LHCN-M2 (cell line): ENCODE measurements at regions not wholly inside any gene's neighbourhood (a gene's known extent, or its start where the extent isn't known, plus 50 kb on each side); places are given as distances from the start of the nearest gene placed in this dataset.

ENCODE experiments used
- DNase-seq: peaks from one replicate; pipeline ENCODE4 v3.0.0-alpha.2; 2012; ENCODE audit warnings: low read depth

DNA sequence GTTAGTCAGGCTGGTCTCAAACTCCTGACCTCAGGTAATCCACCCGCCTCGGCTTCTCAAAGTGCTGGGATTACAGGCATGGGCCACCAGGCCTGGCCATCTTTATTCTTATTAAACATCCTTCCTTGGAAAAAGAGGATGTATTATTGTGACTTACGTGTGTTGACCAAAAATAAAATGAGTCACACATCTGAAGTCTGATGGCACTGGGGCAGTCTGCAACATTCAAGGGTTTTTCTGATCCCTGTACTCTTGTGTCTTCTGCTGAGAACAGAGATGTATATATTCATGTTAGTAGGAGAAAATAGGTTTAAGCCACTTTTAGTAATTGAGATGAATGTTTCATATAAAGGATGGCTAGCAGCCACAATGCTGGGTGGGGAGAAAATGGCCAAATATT is 129.9 kb upstream of the RIPOR2 start:
- no peak for DNase-seq

DNA sequence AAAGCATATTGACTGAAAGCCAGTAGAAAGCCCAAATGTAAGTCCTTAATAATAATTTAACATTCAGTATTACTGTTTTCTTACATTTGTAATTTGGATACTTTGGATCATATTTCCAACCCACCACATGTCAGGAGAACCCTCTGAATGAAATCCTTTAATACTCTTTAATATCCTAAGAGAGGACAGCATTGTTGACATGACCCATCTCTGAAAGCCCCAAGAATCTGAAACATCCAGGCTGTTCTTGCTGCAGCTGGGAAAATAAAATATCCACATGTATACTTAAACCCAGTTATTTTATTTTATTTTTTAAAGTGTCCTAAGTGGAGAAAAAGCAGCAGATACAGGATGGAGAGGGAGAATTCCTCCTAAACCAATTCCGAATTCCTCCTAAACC is 130.8 kb upstream of the RIPOR2 start:
- no peak for DNase-seq

- no peak for DNase-seq
Measured at GRCh38 chr6:25068866-25069265, 133.1 kb upstream of the RIPOR2 start.

DNA sequence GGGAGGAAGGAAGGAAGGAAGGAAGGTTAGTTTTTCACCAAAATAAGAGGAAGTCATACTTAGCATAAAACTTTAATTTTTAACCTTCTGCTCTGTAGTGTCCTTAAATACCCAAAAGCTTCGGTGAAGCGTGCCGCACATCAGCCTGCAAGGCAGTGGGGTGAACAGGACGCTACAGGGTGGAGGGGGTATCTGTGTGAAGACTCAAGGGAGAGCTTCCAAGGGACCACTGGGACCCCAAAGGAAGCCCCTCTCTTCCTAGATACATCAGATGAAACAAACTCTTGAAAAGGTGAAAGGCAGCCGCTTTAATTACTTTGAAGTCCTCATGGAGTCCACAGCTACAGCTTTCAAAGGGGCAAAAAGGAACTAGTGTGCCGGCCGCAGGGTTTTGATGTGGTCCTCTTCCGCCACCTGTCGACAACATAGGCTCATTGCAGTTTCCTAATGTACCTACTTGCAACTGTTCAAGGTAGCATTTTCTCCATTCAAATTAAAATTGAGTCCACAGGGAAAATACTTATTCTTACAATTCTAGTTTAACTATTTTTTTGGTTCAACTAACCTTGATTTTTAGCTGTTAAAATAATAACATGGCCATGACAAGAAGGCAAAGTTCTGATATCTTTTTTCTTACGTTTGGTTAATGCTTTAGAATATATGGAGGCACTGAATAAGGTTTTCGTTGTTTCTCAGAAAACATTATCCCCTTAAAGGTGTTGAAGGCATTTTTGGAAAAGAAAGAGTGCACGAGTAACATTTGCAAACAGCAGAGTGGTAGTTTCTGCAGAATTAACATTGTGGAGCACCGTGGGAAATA is 135.0 kb upstream of the RIPOR2 start:
- DNase-seq: peak; percentile 72

GRCh38 chr6:25078141-25078540 is 142.4 kb upstream of the RIPOR2 start:
- no peak for DNase-seq

DNA sequence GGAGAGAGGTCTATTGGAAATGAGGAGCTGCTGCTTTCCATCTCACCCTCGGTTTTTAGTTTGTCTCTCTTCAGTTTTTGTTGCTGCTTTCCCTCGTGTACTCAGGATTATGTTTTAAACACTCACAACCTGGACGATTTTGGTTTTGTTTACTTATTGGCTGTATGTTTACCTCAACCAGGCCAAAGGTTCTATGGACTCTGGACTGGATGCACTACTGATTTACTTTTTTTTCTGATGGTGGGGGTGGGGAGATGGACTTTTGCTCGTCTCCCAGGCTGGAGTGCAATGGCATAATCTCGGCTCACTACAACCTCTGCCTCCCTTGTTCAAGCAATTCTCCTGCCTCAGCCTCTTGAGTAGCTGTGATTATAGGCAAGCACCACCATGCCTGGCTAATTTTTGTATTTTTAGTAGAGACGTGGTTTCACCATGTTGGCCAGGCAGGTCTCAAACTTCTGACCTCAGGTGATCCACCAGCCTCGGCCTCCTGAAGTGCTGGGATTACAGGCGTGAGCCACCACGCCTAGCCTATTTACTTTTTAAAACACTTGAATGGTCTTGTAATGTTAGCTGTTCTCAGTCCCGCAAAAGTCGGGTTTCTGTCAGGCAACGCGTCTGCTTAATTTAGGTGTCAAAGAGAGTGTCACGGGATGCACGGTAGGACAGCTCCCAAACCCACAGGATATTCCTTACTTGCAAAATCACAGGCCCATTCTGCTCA is 148.2 kb upstream of the RIPOR2 start:
- no peak for DNase-seq

DNA sequence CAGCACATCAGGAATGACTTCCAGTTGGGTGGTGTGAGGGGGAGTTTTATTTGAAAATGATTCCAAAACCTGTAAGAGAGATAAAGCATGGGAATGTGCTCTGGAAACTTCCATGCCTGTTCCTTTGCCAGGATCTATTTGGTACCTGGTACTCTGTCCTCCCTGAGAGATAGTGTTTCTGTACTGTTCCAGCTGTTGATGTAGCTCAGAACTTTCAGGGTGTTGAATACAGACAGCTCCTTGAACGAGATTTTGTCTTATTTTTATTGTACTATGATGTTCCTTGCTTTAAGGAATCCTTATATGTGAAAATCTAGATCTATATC is 148.7 kb upstream of the RIPOR2 start:
- DNase-seq: no peak

DNA sequence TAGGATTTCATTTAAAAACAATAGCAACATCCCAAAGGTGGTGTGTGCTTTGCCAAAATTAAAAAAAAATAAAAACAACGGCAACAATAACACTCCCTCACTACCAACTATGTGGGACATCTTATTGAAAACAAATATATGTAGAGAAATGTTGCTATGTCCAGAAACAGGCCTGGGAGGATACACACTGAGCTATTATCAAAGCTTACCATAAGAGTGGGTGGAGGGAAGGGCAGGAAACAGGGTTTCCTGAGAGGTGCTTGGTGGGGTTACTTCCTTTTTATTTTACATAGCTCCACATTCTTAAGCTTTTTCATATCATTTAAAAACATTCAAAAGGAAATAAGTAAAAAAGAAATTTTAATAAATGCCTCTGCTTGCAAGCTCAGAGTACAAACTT is 150.0 kb upstream of the RIPOR2 start:
- no peak for DNase-seq

DNA sequence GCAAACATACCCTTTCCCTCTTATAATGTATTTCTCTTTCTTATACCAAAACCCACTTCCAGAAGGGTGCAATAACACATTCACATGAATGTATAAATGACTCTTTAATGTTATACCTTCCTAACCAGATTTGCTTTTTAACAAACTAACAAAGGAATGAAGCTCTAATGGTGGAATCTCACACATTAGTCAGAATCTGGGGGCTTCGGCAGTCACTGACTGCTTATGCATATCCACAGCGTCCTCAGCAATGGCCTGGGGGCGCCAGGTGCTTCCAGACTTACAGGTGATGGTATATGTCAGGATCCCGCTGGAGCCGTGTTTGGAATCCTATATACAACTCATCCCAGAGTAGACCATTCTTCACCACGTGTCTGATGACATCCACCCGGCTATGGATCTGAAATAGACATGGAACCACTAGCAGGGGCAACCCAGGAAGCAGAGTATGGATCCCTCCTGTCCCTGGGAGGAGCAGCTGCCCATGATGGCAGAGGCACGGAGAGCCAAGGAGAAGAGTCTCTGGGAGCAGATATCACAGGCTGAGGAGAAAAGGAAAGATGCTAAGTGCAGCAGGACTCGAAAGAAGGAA is 150.8 kb upstream of the RIPOR2 start:
- no peak for DNase-seq

GRCh38 chr6:25088513-25088912 is 152.8 kb upstream of the RIPOR2 start:
- DNase-seq: no peak

DNA sequence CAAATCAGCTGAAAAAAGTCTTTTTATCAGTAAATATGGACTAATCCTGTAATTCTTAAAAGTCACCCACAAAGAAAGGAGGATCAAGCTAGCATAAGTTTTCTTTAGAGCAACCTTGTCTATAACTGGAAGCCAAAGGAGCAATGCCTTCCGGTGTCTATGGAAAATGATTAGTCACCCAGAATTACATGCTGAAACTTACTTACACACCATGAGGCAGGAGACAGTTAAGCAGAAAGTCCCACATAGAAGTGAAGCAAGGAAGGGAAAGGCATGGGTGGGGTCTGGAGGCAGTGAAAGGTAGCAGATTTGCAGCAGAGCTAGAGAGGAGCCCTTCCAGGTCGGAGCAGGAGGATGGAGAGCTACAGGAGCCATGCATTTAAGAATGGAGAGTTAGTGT is 153.7 kb upstream of the RIPOR2 start:
- DNase-seq: no peak

- no peak for DNase-seq
Measured at GRCh38 chr6:25094726-25095125, 159.0 kb upstream of the RIPOR2 start.

GRCh38 chr6:25100288-25100687 is 164.5 kb upstream of the RIPOR2 start:
- DNase-seq: peak; percentile 12

DNA sequence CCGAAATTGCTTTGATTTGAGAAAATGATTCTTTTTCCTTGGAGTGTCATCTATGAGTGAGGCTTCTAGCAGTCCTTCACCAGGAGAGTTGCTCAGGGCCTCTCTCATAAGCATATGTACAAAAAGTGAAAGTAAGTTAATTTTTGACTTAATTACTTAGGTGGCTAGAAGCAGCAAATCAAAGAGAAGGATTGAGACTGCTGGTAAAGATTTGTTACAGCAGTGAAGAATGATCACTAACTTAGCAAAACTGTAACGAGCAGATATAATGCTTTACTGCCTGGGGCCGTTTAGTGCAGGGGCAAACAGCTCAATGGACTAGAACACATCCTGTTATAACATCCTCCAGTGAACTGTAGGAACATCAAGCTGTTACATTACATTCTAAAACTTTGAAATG is 167.8 kb upstream of the RIPOR2 start:
- no peak for DNase-seq

DNA sequence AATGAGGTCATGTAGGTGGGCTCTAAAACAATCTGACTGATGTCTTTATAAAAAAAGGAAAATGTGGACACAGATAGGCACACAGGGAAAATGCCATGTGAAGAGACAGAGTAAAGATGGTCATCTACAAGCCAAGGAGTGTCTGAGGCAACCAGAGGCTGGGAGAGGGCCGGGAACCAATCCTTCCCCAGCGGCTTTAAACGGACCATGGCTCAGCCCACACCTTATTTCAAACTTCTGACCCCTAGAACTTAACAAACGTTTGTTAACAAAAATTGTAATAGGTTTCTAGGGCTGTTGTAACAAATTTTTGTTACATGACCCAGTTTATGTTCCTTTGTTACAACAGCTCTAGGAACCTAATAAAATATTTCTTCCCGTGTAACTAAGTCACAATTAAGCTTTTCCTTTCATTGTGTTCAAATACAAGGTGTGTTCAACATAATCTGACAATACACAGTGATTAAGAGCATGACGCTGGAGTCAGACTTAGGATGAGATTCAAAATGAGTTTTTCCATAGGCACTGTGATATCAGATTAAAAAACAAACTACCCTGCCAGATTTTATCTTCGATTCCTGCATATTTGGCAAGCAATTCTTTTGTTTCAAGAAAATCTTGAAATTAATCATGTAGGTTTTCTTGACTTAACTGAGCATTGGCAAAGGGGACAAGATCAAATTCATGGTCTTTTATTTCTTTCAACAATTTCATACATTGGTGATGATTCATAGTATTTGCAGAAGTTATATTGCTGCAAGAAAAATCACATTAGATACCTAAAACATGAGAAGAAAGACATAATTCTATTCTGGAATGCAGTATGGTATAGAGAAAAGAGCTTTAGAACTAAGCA is 169.5 kb upstream of the RIPOR2 start:
- no peak for DNase-seq

DNA sequence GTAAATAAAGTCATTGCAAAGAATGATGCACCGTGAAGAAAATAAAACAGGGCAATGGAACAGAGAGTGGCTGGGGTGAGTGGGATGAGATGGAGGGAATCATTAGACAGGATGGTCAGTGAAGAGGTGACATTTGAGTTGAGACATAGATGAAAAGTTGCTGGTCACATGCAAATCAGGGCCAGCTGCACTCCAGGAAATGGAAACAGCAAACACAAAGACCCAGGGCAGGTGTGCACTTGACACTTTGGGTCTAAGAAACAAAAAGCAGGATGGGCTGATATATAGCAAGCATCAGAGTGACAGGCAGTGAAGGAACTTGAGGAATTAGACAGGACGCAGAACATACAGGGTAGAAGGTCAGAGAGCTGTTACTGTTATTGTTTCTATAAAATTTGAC is 171.5 kb upstream of the RIPOR2 start:
- no peak for DNase-seq

DNA sequence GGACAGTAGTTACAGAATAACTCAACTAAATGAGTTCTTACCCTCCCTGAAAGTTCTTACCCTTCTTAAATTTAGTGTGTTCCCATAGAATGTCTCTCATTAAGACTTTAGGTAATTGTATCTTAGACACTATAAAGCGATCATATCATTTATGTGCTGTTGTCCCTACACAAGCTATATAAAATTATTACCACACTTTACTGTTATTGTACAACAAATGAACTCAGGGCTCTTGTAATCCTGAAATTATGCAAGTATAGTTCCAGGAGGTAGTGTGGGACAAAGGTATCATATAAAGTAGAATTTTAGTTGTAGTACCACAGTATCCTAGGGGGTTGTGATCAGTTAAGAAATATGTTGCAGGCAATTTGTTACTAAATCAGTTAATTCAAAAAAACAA is 167.4 kb upstream of the CARMIL1 start:
- no peak for DNase-seq

DNA sequence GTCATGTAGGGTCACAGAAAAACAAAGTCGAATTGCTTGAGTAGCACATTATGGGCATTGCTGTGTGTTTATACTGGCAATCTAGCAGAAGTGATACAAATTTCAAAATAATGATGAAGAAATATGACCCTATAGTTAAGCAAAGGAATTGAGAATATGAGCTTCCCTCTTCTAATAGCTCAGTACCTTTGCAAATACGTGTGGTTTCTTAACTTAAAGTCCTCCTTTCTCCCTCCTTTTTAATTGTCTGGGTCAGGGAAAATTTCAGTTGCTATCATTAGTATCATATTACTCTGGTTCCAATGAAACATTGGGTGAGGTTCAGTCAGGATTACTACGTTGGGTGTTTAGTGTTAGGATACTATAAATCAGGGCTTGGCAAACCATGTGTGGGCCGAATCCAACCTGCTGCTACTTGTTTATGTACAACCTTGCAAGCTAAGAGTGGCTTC is 166.8 kb upstream of the CARMIL1 start:
- no peak for DNase-seq

DNA sequence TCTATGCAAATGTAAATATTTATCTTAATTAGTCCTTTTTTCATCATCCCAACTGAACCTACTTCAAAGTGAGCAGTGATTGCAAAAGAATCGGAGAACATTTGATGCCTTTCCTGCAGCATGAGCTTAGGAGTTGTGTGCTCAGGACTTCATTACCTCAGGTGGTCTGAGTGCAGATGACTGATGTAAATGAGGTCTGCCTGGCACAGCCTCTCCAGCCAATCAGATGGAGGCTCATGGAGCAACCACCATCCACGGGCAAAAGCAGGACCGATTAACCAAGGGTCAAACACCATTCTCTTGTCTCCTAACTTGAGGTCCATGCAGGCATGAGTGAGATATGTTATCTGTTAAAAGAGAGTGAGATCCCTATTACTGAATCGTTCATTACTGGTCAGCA is 165.7 kb upstream of the CARMIL1 start:
- DNase-seq: no peak

DNA sequence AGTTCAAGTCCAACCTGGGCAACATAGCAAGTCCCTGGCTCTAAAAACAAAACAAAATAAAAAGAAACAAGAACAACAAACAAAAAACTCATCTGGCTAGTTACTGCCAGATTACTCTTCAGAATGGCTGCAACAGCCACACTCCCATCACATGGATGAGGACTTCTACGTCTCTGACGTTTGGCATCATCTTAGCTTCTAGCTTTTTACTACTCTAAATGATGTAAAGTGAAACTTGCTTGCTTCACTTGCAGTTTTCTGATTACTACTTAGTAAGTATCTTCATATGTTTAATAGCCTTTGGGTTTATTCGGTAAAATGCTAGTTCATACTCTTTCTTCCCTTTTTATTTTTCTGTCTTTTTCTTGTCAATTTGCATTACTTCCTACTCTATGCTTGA is 161.1 kb upstream of the CARMIL1 start:
- DNase-seq: no peak

- no peak for DNase-seq
Measured at GRCh38 chr6:25121186-25121585, 158.0 kb upstream of the CARMIL1 start.

GRCh38 chr6:25122001-25122400 is 157.2 kb upstream of the CARMIL1 start:
- DNase-seq: peak; percentile 20
